ENCODE measurements at regions not wholly inside any gene's neighbourhood (a gene's known extent, or its start where the extent isn't known, plus 50 kb on each side); places are given as distances from the start of the nearest gene placed in this dataset.

DNA sequence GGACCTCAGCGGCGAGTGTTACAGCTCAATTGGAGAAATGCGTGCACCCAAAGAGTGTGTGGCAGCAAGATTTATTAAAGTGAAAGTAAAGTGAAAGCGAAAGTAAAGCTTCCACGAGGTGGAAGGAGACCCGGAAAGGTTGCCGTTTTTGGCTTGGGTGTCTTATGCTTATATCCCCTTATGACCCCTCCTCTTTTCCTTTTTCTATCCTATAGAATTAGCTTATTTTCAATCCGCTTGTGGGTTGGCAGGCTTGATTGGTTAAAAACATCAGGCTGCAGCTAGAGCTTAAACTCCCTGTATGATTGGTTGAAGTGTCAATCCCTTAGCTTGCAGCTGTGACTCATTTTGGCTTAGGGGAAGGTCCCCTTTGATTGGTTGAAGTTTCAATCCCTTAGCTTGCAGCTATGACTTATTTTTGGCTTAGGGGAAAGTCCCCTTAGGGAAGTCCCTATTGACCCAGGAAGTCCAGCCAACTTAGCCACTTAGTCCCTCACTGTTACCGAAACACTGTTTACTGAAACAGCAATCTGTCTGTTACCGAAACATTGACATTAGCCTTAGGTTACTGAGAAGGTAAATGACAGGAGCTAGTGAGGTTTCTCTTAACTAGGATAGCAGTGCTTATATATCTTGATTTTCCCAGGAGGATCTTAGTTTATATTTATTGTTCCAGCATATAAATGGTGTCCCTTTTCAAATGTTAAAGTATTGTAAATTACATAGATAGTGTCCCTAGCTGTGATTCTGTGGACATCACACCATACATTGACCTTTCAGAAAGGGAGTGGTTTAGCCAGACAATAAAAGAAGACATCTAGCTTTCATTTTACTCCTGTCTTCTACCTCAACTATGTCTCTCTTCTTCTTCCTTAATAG is 575.8 kb downstream of the DACH1 start:
- TF ChIP-seq GATA3 (IDR thresholded peaks at IDR 0.05; ENCODE audit: low read depth, low read length) (no peak), GATA2 (IDR thresholded peaks at IDR 0.05; ENCODE audit: low read depth, low read length) (no peak)
